Astrocyte of the spinal cord (primary cell): ENCODE measurements at regions not wholly inside any gene's neighbourhood (a gene's known extent, or its start where the extent isn't known, plus 50 kb on each side); places are given as distances from the start of the nearest gene placed in this dataset.
A peak's percentile ranks its signal among the peaks of the same experiment; 100 is the strongest.

Experiments
- DNase-seq: peaks from one replicate; pipeline ENCODE4 v3.0.0; 2011; ENCODE audit warnings: low read depth, low spot score
- H3K4me3 ChIP-seq: 2 replicates; pipeline ENCODE4 v1.5.1; 2011; ENCODE audit warnings: low read depth, mild to moderate bottlenecking, low read length, moderate library complexity
- CTCF ChIP-seq: IDR thresholded peaks from 2 replicates; pipeline ENCODE4 v1.5.1; 2012; ENCODE audit warnings: low read depth, mild to moderate bottlenecking, low read length, inconsistent platforms
- in situ Hi-C: cut with HindIII; loops from 2 replicates; pipeline ENCODE4 v1.10.0; 2017; ENCODE audit warnings: low sequenced_read_pairs

DNA sequence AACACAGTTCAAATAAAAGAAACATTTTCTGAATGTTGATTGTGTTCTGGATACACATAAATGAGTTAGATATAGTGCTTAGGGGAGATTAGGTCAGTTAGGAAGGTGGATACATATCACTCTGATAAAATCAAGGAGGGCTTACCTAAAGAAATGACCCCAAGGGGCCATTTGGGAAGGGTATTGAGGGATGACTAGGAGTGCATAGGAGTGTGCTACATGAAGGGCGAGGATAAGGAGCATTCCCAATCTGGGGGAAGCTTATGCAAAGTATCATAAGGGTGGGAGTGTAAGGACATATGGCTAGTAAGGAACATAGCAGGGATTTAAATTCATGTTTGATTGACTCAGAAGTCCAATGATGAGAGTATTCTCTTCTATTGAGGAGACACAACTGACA, 183.6 kb downstream of the NSG2 start:
- DNase-seq = no peak
- no peak for TF ChIP-seq CTCF
- in situ Hi-C loops = no loop called here
- no peak overlapping the region for H3K4me3 ChIP-seq

GRCh38 chr5:174229514-174230370, 184.2 kb downstream of the NSG2 start:
- in situ Hi-C loops = no loop called here
- no peak overlapping the region for H3K4me3 ChIP-seq
- DNase-seq = peak; percentile 95
- no peak for TF ChIP-seq CTCF

DNA sequence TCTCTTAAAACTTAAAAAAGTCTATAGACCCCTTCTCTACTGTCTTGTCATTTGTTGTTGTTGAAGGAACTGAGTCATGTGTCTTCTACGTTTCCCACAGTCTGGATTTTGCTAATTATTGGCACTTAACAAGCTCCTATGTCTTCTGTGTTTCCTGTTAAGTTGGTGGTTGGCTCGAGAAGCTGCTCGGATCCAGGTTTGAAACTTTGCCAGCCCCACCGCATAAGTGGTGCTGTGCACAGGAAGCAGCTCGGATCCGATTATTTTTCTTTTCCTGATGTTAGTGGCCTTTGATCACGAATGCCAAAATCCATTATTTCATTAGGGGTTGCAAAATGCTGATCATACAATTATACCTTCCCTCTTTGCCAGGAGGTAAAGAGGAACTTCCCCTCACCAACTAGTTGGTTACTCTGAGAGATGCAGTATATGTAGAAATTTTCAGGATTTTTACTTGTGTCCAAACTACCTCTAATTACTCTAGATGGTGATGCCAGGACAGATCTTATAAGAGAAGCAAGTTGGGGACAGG, 186.5 kb downstream of the NSG2 start:
- TF ChIP-seq CTCF = no peak
- H3K4me3 ChIP-seq = no peak overlapping the region
- peak; percentile 77 for DNase-seq
- in situ Hi-C loops = no loop called here

DNA sequence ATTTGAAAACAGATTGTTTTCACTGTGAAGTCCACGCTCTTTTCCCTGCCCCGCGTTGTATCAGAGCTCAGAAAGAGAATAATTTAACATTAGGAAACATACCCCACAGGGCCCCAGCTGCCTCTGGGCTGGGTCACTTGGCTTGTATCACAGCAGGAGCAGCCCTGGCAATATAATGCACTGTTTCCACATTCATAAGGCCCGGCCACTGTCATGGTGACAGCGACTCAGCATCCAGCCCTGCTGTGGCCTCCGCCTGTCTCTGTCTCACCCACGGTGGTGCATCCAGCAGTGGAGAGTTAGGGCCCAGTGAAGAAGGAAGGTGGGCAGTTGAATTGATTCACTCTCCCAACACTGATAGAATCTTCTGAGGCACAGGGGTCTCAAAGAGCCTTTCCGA, 188.9 kb downstream of the NSG2 start:
- DNase-seq = no peak
- no peak overlapping the region for H3K4me3 ChIP-seq
- in situ Hi-C loops = no loop called here
- no peak for TF ChIP-seq CTCF

DNA sequence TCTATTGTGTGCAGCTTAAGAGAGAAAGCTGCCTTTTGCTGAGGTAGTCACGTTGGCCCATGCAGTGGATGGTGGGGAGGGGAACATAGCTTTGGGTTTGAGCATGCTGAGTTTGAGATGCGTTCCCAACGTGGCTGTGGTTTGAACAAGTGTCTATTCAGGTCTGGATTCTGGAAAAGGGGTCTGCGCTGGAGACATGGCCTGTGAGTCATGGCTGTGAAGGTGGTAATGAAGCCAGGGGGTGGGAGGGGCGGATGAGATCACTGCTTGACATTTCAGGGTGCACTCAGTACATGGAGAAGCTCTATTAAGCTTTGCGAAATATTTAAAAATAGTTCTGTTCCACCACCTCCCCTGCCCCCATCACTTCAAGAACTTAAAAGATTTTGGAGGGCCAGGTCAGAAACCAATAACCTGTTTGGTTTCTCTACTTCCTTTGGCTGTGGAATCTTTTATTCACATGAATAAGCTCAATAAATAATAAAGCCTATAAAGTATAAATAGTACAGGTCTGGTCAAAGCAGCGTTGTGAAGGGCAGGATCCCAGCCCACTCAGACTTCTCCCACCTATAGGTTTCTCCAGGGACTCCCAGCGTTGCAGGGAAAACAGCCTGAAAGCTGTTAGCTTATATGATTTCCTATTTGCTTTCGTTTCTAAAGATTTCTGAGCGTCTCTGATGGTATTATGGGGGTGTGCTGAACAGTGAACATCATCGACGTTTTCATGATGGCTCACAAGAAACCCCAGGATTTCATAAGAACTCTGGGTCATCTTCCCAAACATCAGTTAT, 189.9 kb downstream of the NSG2 start:
- in situ Hi-C loops = no loop called here
- TF ChIP-seq CTCF = no peak

GRCh38 chr5:174236070-174236469, 190.6 kb downstream of the NSG2 start:
- in situ Hi-C loops = no loop called here
- no peak overlapping the region for H3K4me3 ChIP-seq
- no peak for TF ChIP-seq CTCF
- no peak for DNase-seq

More for the DNA sequence above, 189.9 kb downstream of the NSG2 start:
- peak; percentile 81 for DNase-seq
- no peak overlapping the region for H3K4me3 ChIP-seq
